ENCODE measurements at regions not wholly inside any gene's neighbourhood (a gene's known extent, or its start where the extent isn't known, plus 50 kb on each side); places are given as distances from the start of the nearest gene placed in this dataset.

- TF ChIP-seq ZNF10 (CRISPR knock-in tag; IDR thresholded peaks at IDR 0.05; ENCODE audit: borderline replicate concordance, low read depth): no peak
- TF ChIP-seq SKIL (CRISPR knock-in tag; IDR thresholded peaks at IDR 0.05; ENCODE audit: borderline replicate concordance): peak; percentile 24; the same call in 1 of the 2 replicates
- no peak for TF ChIP-seq SNAPC2 (CRISPR knock-in tag; IDR thresholded peaks at IDR 0.05)
- no peak for TF ChIP-seq ZNF547 (CRISPR knock-in tag; IDR thresholded peaks at IDR 0.05)
- TF ChIP-seq ISX (CRISPR knock-in tag; conservative IDR thresholded peaks at IDR 0.05): no peak
- TF ChIP-seq, protein P1, sequence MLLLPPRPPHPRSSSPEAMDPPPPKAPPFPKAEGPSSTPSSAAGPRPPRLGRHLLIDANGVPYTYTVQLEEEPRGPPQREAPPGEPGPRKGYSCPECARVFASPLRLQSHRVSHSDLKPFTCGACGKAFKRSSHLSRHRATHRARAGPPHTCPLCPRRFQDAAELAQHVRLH (CRISPR knock-in tag; IDR thresholded peaks at IDR 0.05; ENCODE audit: borderline replicate concordance, low read depth): no peak
- TF ChIP-seq CCDC6 (CRISPR knock-in tag; IDR thresholded peaks at IDR 0.05): no peak
- 0 out of 2 replicates have a peak, but pooled peaks have one; percentile 24 for TF ChIP-seq ZFX (CRISPR knock-in tag; IDR thresholded peaks at IDR 0.05; ENCODE audit: low read depth)
- no peak for TF ChIP-seq ZNF383 (CRISPR knock-in tag; IDR thresholded peaks at IDR 0.05; ENCODE audit: borderline replicate concordance)
- TF ChIP-seq ZNF296 (CRISPR knock-in tag; conservative IDR thresholded peaks at IDR 0.05): no peak
- no peak for TF ChIP-seq ZNF562 (CRISPR knock-in tag; IDR thresholded peaks at IDR 0.05; ENCODE audit: borderline replicate concordance)
- no peak for TF ChIP-seq KDM5B (CRISPR knock-in tag; IDR thresholded peaks at IDR 0.05; ENCODE audit: borderline replicate concordance)
- TF ChIP-seq ZNF563 (CRISPR knock-in tag; IDR thresholded peaks at IDR 0.05): no peak
- TF ChIP-seq ZNF777 (CRISPR knock-in tag; IDR thresholded peaks at IDR 0.05): no peak
- TF ChIP-seq ZNF570 (CRISPR knock-in tag; IDR thresholded peaks at IDR 0.05; ENCODE audit: borderline replicate concordance): no peak
- no peak for TF ChIP-seq ISL2 (CRISPR knock-in tag; IDR thresholded peaks at IDR 0.05)
- no peak for TF ChIP-seq ZFYVE20 (CRISPR knock-in tag; IDR thresholded peaks at IDR 0.05; ENCODE audit: borderline replicate concordance, low read depth)
- no peak for TF ChIP-seq ZNF362 (CRISPR knock-in tag; IDR thresholded peaks at IDR 0.05; ENCODE audit: borderline replicate concordance)
- TF ChIP-seq ZNF207 (IDR thresholded peaks at IDR 0.05; ENCODE audit: borderline replicate concordance): no peak
- TF ChIP-seq PHF8 (CRISPR knock-in tag; IDR thresholded peaks at IDR 0.05): no peak
- TF ChIP-seq TRIM22 (IDR thresholded peaks at IDR 0.05): no peak
- TF ChIP-seq ZBTB21 (CRISPR knock-in tag; IDR thresholded peaks at IDR 0.05): no peak
- TF ChIP-seq ZNF446 (CRISPR knock-in tag; IDR thresholded peaks at IDR 0.05): no peak
- no peak for TF ChIP-seq ZNF597 (CRISPR knock-in tag; IDR thresholded peaks at IDR 0.05)
- TF ChIP-seq ZFP1 (CRISPR knock-in tag; IDR thresholded peaks at IDR 0.05): no peak
- no peak for TF ChIP-seq SP2 (CRISPR knock-in tag; IDR thresholded peaks at IDR 0.05)
- no peak for TF ChIP-seq KDM6A (CRISPR knock-in tag; IDR thresholded peaks at IDR 0.05; ENCODE audit: low read depth)
- TF ChIP-seq, protein P2, sequence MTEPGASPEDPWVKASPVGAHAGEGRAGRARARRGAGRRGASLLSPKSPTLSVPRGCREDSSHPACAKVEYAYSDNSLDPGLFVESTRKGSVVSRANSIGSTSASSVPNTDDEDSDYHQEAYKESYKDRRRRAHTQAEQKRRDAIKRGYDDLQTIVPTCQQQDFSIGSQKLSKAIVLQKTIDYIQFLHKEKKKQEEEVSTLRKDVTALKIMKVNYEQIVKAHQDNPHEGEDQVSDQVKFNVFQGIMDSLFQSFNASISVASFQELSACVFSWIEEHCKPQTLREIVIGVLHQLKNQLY (CRISPR knock-in tag; IDR thresholded peaks at IDR 0.05): no peak
Observed at GRCh38 chr1:228938537-228938901, 203.2 kb downstream of the RHOU start (continued).

Data from HepG2 (cell line).